Stomach (tissue), 8 donors: ENCODE measurements at regions not wholly inside any gene's neighbourhood (a gene's known extent, or its start where the extent isn't known, plus 50 kb on each side); places are given as distances from the start of the nearest gene placed in this dataset.
A peak's percentile ranks its signal among the peaks of the same experiment; 100 is the strongest.

Source experiments
- DNase-seq, 2 donors: peaks; one replicate each; pipeline versions ENCODE4 v3.0.0 to v3.0.0-alpha.2; 2013 to 2019
- H3K27ac ChIP-seq, 5 donors: fragments of 200-600 bp in 4 of 5; sonication (generic) in 4 of 5; one replicate each; pipeline ENCODE4 v1.5.1; 2013 to 2019; ENCODE audit warnings: mild to moderate bottlenecking in 1 of 5, moderate library complexity in 1 of 5
- H3K27me3 ChIP-seq, 3 donors: fragments of 200-600 bp; sonication (generic); one replicate each; pipeline ENCODE4 v1.5.1; 2017 to 2019; ENCODE audit warnings: mixed run types in 1 of 3
- H3K36me3 ChIP-seq, 4 donors: fragments of 200-600 bp; sonication (generic); 1 replicate in 3 of 4; 2 replicates in 1 of 4; pipeline ENCODE4 v1.5.1; 2016 to 2019
- H3K4me1 ChIP-seq, 4 donors: fragments of 200-600 bp; sonication (generic); one replicate each; pipeline ENCODE4 v1.5.1; 2016 to 2019
- H3K4me3 ChIP-seq, 4 donors: fragments of 200-600 bp; sonication (generic) in 3 of 4; one replicate each; pipeline ENCODE4 v1.5.1; 2016 to 2019; ENCODE audit warnings: mild to moderate bottlenecking in 1 of 4
- H3K9me3 ChIP-seq, 4 donors: fragments of 200-600 bp; sonication (generic); one replicate each; pipeline ENCODE4 v1.5.1; 2016 to 2019
- EP300 ChIP-seq: sonication (generic); formaldehyde crosslinking; IDR thresholded peaks from one replicate; pipeline ENCODE4 v1.6.1; 2017; ENCODE audit warnings: antibody characterized with exemption
- POLR2A ChIP-seq, 4 donors: fragments of 450-650 bp; IDR thresholded peaks; one replicate each; pipeline ENCODE4 v1.6.1; 2016; ENCODE audit warnings: antibody characterized with exemption in 4 of 4, control low read depth in 2 of 4, mild to moderate bottlenecking in 1 of 4, moderate library complexity in 1 of 4
- POLR2AphosphoS5 ChIP-seq, 3 donors: sonication (generic); formaldehyde crosslinking; IDR thresholded peaks; one replicate each; pipeline ENCODE4 v1.6.1; 2016; ENCODE audit warnings: antibody characterized with exemption in 3 of 3
- WGBS, 5 donors: extraction: QIAGEN DNeasy Blood & Tissue Kit in 3 of 5; methylation state at CpG; one replicate each; pipeline versions ENCODE4 v1.1.5 to v1.1.7; 2013 to 2018; 5-methylcytosine and 5-hydroxymethylcytosine counted together
- intact Hi-C: fragments of 100-400 bp; cut with DNase I; formaldehyde crosslinking; loops from one replicate; pipeline ENCODE4 v1.15.1; 2023; ENCODE audit warnings: low total_unique reads
- TF ChIP-seq, protein P1 (sequence below), 7 experiments: fragments of 450-650 bp in 4 of 7; fragments of 200-600 bp in 3 of 7; sonication (generic) in 3 of 7; IDR thresholded peaks; one replicate each; pipeline ENCODE4 v1.5.1; 2016 to 2019; ENCODE audit warnings: antibody characterized with exemption in 7 of 7, control low read depth in 2 of 7, mild to moderate bottlenecking in 1 of 7
- donor health status: healthy with polysubstance abuse.
- donor health status: Bipolar disorder and iron deficiency.
- donor health status: healthy.

DNA sequence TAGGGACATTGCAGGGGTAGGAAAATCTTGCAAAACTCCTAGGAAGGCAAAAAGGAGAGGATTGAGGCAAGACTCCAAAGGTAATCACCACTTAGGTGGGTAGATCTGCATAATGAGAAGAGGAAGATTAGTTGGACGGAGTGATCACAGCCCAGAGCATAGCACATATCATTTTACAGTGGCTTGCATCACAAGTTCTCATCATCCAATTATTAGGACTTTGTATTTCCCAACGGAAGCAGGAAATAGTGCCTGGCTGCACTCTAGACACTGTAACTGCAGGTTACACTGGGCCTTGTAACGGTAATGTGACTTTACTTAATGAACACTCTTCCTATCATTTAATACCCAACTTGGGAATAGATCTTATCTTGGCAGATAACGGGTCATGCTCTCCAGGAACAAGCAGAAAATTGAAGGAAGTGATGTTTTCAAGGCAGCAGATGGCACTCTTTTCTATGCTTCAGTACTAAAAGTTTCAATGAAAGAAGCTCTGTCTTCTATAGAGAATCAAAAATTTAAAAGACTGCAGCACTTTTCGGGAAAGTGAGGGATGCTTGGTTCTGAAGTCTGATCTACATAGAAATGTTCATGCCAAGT, 101.9 kb upstream of the KCNMB2 start:
- 27 to 35% (median 31%) methylated on average over 5 of the region's 5 CpGs for WGBS, 5 donors
- no peaks in the 10 kb centered on the region for H3K36me3 ChIP-seq
- peak in 1 of 2 donors; percentile 39 for DNase-seq
- no peak overlapping the region for H3K27ac ChIP-seq
- H3K4me1 ChIP-seq = peaks cover 0 to 8% (median 0%) of the 10 kb centered on the region in 4 donors
- no peak overlapping the region for H3K4me3 ChIP-seq
- H3K27me3 ChIP-seq = no peaks in the 10 kb centered on the region
- TF ChIP-seq POLR2AphosphoS5 (IDR thresholded peaks at IDR 0.05) (no peak), POLR2A (IDR thresholded peaks at IDR 0.05) (no peak), EP300 (no peak)
- TF ChIP-seq, protein P1, sequence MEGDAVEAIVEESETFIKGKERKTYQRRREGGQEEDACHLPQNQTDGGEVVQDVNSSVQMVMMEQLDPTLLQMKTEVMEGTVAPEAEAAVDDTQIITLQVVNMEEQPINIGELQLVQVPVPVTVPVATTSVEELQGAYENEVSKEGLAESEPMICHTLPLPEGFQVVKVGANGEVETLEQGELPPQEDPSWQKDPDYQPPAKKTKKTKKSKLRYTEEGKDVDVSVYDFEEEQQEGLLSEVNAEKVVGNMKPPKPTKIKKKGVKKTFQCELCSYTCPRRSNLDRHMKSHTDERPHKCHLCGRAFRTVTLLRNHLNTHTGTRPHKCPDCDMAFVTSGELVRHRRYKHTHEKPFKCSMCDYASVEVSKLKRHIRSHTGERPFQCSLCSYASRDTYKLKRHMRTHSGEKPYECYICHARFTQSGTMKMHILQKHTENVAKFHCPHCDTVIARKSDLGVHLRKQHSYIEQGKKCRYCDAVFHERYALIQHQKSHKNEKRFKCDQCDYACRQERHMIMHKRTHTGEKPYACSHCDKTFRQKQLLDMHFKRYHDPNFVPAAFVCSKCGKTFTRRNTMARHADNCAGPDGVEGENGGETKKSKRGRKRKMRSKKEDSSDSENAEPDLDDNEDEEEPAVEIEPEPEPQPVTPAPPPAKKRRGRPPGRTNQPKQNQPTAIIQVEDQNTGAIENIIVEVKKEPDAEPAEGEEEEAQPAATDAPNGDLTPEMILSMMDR (IDR thresholded peaks at IDR 0.05) = no peak
- intact Hi-C loops = no loop called here
- H3K9me3 ChIP-seq = no peaks in the 10 kb centered on the region

DNA sequence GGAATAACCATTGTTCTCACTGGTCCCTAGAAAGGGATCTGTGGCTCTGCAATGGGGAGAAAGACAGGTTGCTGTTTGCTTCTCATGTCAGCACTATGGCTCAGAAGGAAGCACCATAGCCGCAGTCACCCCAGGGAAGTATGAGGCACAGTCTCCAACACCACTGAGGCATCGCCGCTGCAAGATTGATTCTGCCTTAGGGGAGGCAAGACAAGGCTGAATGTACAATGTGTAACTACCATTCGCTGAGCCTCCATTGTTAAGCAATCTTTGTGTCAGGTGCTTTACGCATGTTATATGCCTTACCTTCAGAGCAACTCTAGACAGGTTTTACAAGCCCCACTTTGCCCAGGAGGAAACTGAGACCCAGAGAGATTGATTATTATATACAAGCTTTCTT, 100.7 kb upstream of the KCNMB2 start:
- Histone ChIP-seq H3K27ac (no peak overlapping the region), H3K9me3 (no peaks in the 10 kb centered on the region), H3K36me3 (no peaks in the 10 kb centered on the region), H3K27me3 (no peaks in the 10 kb centered on the region), H3K4me1 (peaks cover 0 to 8% (median 2%) of the 10 kb centered on the region in 4 donors), H3K4me3 (no peak overlapping the region)
- DNase-seq = no peak
- intact Hi-C loops = no loop called here
- 85 to 94% (median 86%) methylated on average over 5 of the region's 5 CpGs for WGBS, 5 donors
- TF ChIP-seq, protein P1 (IDR thresholded peaks at IDR 0.05) = no peak
- no peak for TF ChIP-seq POLR2AphosphoS5 (IDR thresholded peaks at IDR 0.05)
- no peak for TF ChIP-seq POLR2A (IDR thresholded peaks at IDR 0.05)
- TF ChIP-seq EP300 = no peak

DNA sequence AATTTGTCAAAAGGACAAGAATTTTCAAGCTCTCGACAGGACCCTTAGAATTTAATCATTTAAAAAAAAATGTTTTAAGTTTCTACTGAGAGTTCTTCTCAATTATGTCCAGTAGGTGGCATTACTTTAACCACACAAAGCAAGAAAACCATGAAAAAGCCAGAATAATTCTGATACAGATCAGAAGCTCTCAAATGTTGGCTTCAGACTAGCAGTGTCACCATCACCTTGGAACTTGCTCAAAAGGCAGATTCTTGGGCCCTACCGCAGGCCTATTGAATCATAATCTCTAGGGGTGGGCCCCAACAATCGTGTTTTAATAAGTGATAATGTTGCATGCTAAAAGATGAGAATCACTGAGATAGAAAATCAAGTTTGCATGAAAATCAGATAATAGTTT, 99.5 kb upstream of the KCNMB2 start:
- TF ChIP-seq EP300 = no peak
- TF ChIP-seq, protein P1 (IDR thresholded peaks at IDR 0.05) = peak in 4 of 7 experiments; percentile 24 to 45 (median 26)
- WGBS, 5 donors = 22 to 34% (median 28%) methylated on average over 3 of the region's 3 CpGs
- H3K36me3 ChIP-seq = no peaks in the 10 kb centered on the region
- peaks cover 0 to 8% (median 2%) of the 10 kb centered on the region in 4 donors for H3K4me1 ChIP-seq
- no peak overlapping the region for H3K4me3 ChIP-seq
- H3K27me3 ChIP-seq = no peaks in the 10 kb centered on the region
- DNase-seq = peak in 1 of 2 donors; percentile 52
- no peaks in the 10 kb centered on the region for H3K9me3 ChIP-seq
- intact Hi-C loops = no loop called here
- H3K27ac ChIP-seq = no peak overlapping the region

DNA sequence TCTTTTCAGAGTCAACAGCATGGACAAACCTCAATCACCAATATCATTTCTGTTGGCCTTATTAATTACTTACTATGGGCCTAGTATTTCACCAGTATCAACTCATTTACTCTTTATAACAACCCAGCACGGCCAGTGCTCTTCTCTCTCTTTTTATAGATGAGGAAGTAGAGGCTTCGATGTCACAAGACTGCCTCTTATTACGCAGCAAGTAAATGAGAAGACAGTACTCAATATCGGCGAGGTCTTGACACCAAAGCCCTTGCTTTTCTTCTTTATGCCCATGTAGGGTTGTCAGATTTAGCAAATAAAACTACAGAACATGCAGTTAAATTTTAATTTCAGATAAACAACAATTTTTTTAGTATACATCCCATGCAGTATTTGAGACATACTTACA, 99.0 kb upstream of the KCNMB2 start:
- intact Hi-C loops = no loop called here
- Histone ChIP-seq H3K4me3 (no peak overlapping the region), H3K4me1 (peaks cover 0 to 8% (median 2%) of the 10 kb centered on the region in 4 donors), H3K27ac (no peak overlapping the region), H3K9me3 (no peaks in the 10 kb centered on the region), H3K27me3 (no peaks in the 10 kb centered on the region), H3K36me3 (no peaks in the 10 kb centered on the region)
- 70 to 87% (median 85%) methylated on average over 5 of the region's 5 CpGs for WGBS, 5 donors
- no peak for DNase-seq
- TF ChIP-seq, protein P1 (IDR thresholded peaks at IDR 0.05) = no peak
- TF ChIP-seq POLR2A (IDR thresholded peaks at IDR 0.05) (no peak), EP300 (no peak), POLR2AphosphoS5 (IDR thresholded peaks at IDR 0.05) (no peak)
